ENCODE measurements at regions not wholly inside any gene's neighbourhood (a gene's known extent, or its start where the extent isn't known, plus 50 kb on each side); places are given as distances from the start of the nearest gene placed in this dataset.

GRCh38 chr2:75390169-75390568 lies 170.6 kb downstream of the EVA1A start:
- no peak for ATAC-seq (ENCODE audit: poor library complexity)
- ChIA-PET POLR2A (no interaction called here), CTCF (no interaction called here)
- no peak for DNase-seq
- Mint-ChIP-seq H3K4me1 (ENCODE audit: low read depth) (no peaks in the 10 kb centered on the region), H3K36me3 (ENCODE audit: low read depth) (no peaks in the 10 kb centered on the region), H3K27me3 (peaks cover 20% of the 10 kb centered on the region), H3K9me3 (no peaks in the 10 kb centered on the region), H3K27ac (no peak overlapping the region), H3K4me3 (no peak overlapping the region)
- intact Hi-C loops (cut with DNase I, micrococcal nuclease): no loop called here
- no peaks in the 10 kb centered on the region for H3K27me3 ChIP-seq (ENCODE audit: control insufficient read depth in 1 of 2, insufficient read depth in 2 of 2, low read length in 2 of 2)
- no peaks in the 10 kb centered on the region for H3K36me3 ChIP-seq (ENCODE audit: insufficient read depth, low read length)
- H3K9me3 ChIP-seq (ENCODE audit: control insufficient read depth in 1 of 2, insufficient read depth in 1 of 2, low read length in 2 of 2): no peaks in the 10 kb centered on the region
- H3K4me1 ChIP-seq (ENCODE audit: insufficient read depth, low read length): no peaks in the 10 kb centered on the region
- H3K4me3 ChIP-seq (ENCODE audit: low read length): no peak overlapping the region
- no peak overlapping the region for H3K27ac ChIP-seq (ENCODE audit: low read depth in 1 of 2, low read length in 2 of 2)
- TF ChIP-seq, protein P1, sequence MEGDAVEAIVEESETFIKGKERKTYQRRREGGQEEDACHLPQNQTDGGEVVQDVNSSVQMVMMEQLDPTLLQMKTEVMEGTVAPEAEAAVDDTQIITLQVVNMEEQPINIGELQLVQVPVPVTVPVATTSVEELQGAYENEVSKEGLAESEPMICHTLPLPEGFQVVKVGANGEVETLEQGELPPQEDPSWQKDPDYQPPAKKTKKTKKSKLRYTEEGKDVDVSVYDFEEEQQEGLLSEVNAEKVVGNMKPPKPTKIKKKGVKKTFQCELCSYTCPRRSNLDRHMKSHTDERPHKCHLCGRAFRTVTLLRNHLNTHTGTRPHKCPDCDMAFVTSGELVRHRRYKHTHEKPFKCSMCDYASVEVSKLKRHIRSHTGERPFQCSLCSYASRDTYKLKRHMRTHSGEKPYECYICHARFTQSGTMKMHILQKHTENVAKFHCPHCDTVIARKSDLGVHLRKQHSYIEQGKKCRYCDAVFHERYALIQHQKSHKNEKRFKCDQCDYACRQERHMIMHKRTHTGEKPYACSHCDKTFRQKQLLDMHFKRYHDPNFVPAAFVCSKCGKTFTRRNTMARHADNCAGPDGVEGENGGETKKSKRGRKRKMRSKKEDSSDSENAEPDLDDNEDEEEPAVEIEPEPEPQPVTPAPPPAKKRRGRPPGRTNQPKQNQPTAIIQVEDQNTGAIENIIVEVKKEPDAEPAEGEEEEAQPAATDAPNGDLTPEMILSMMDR (IDR thresholded peaks at IDR 0.05): no peak

- Mint-ChIP-seq H3K27ac (no peak overlapping the region), H3K4me3 (no peak overlapping the region), H3K9me3 (no peaks in the 10 kb centered on the region), H3K36me3 (ENCODE audit: low read depth) (no peaks in the 10 kb centered on the region), H3K27me3 (peaks cover 20% of the 10 kb centered on the region), H3K4me1 (ENCODE audit: low read depth) (no peaks in the 10 kb centered on the region)
- Histone ChIP-seq H3K4me3 (ENCODE audit: low read length) (no peak overlapping the region), H3K4me1 (ENCODE audit: insufficient read depth, low read length) (no peaks in the 10 kb centered on the region), H3K9me3 (ENCODE audit: control insufficient read depth in 1 of 2, insufficient read depth in 1 of 2, low read length in 2 of 2) (no peaks in the 10 kb centered on the region), H3K36me3 (ENCODE audit: insufficient read depth, low read length) (no peaks in the 10 kb centered on the region), H3K27ac (ENCODE audit: low read depth in 1 of 2, low read length in 2 of 2) (no peak overlapping the region), H3K27me3 (ENCODE audit: control insufficient read depth in 1 of 2, insufficient read depth in 2 of 2, low read length in 2 of 2) (no peaks in the 10 kb centered on the region)
- DNase-seq (no peak), ATAC-seq (ENCODE audit: poor library complexity) (no peak)
- POLR2A ChIA-PET: no interaction called here
- CTCF ChIA-PET: no interaction called here
- TF ChIP-seq, protein P1 (IDR thresholded peaks at IDR 0.05): no peak
- intact Hi-C loops (cut with DNase I, micrococcal nuclease): no loop called here
Observed at GRCh38 chr2:75389271-75389670, 171.5 kb downstream of the EVA1A start.

DNA sequence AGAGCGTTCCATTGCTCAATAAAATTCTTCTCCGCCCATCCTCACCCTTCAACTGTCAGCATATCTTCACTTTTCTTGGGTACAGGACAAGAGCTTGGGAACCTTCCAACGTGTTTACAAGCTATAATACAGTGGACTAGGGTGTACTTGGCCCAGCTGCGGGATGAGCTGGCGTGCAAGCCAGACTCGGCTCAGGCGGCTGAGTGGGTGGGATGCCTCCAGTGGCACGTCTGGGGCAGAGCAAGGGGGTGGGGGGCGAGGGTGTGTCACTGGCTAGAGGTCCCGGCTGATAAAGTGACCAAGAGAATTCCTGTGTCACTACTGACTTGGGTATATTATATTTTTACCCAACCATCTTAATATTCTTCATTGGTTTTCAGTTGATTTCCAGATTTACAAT lies 179.7 kb downstream of the EVA1A start:
- no peaks in the 10 kb centered on the region for H3K4me1 Mint-ChIP-seq (ENCODE audit: low read depth)
- Histone ChIP-seq H3K36me3 (ENCODE audit: insufficient read depth, low read length) (no peaks in the 10 kb centered on the region), H3K4me3 (ENCODE audit: low read length) (no peak overlapping the region), H3K27me3 (ENCODE audit: control insufficient read depth in 1 of 2, insufficient read depth in 2 of 2, low read length in 2 of 2) (no peaks in the 10 kb centered on the region), H3K4me1 (ENCODE audit: insufficient read depth, low read length) (no peaks in the 10 kb centered on the region), H3K27ac (ENCODE audit: low read depth in 1 of 2, low read length in 2 of 2) (no peak overlapping the region), H3K9me3 (ENCODE audit: control insufficient read depth in 1 of 2, insufficient read depth in 1 of 2, low read length in 2 of 2) (peaks cover 0 to 4% of the 10 kb centered on the region in 2 experiments)
- no peak overlapping the region for H3K4me3 Mint-ChIP-seq
- H3K27ac Mint-ChIP-seq: no peak overlapping the region
- TF ChIP-seq, protein P1 (IDR thresholded peaks at IDR 0.05): no peak
- H3K36me3 Mint-ChIP-seq (ENCODE audit: low read depth): peaks cover 13% of the 10 kb centered on the region
- no peak for DNase-seq
- CTCF ChIA-PET: no interaction called here
- no peaks in the 10 kb centered on the region for H3K27me3 Mint-ChIP-seq
- peaks cover 2% of the 10 kb centered on the region for H3K9me3 Mint-ChIP-seq
- intact Hi-C loops (cut with DNase I, micrococcal nuclease): no loop called here
- POLR2A ChIA-PET: no interaction called here
- no peak for ATAC-seq (ENCODE audit: poor library complexity)

Measured in CD4-positive, alpha-beta T cell (primary cell).